ENCODE measurements at regions not wholly inside any gene's neighbourhood (a gene's known extent, or its start where the extent isn't known, plus 50 kb on each side); places are given as distances from the start of the nearest gene placed in this dataset.

- DNase-seq (ENCODE audit: low spot score) = no peak
Measured at GRCh38 chr10:79003183-79004100, 65.3 kb upstream of the ZMIZ1 start.

GRCh38 chr10:79004311-79004710 lies 64.5 kb upstream of the ZMIZ1 start:
- no peak for DNase-seq (ENCODE audit: low spot score)

- DNase-seq (ENCODE audit: low spot score) = no peak
Measured at GRCh38 chr10:79005126-79005810, 63.5 kb upstream of the ZMIZ1 start.

- no peak for DNase-seq (ENCODE audit: low spot score)
Measured at GRCh38 chr10:79007018-79007417, 61.7 kb upstream of the ZMIZ1 start.

- no peak for DNase-seq (ENCODE audit: low spot score)
Measured at GRCh38 chr10:79007421-79008319, 61.1 kb upstream of the ZMIZ1 start.

- no peak for DNase-seq (ENCODE audit: low spot score)
Measured at GRCh38 chr10:79009145-79009544, 59.6 kb upstream of the ZMIZ1 start.

GRCh38 chr10:79012567-79012966 lies 56.2 kb upstream of the ZMIZ1 start:
- DNase-seq (ENCODE audit: low spot score) = no peak

GRCh38 chr10:79013406-79013987 lies 55.3 kb upstream of the ZMIZ1 start:
- DNase-seq (ENCODE audit: low spot score) = no peak

GRCh38 chr10:79014796-79015195 lies 54.0 kb upstream of the ZMIZ1 start:
- no peak for DNase-seq (ENCODE audit: low spot score)

- DNase-seq (ENCODE audit: low spot score) = no peak
Measured at GRCh38 chr10:79017882-79018520, 50.8 kb upstream of the ZMIZ1 start.

GRCh38 chr10:79018521-79019011 lies 50.2 kb upstream of the ZMIZ1 start:
- peak; percentile 80 for DNase-seq (ENCODE audit: low spot score)
